H1 (cell line): ENCODE measurements at regions not wholly inside any gene's neighbourhood (a gene's known extent, or its start where the extent isn't known, plus 50 kb on each side); places are given as distances from the start of the nearest gene placed in this dataset.

Experiments
- CTCF ChIA-PET: fragments of 300-600 bp; sonication (Branson Sonifier 250); formaldehyde crosslinking; loops from one replicate; lab custom pipeline; 2021; ENCODE audit not compliant: partially characterized antibody; lab: Charles Lee
- POLR2A ChIA-PET: fragments of 300-600 bp; sonication (Branson Sonifier 250); formaldehyde crosslinking; loops from one replicate; lab custom pipeline; 2021; ENCODE audit warnings: inconsistent platforms; ENCODE audit not compliant: partially characterized antibody; lab: Charles Lee
- DNase-seq, 2 experiments: peaks; one replicate each; pipeline versions ENCODE4 v3.0.0 to v3.0.0-alpha.2; 2010 to 2022; ENCODE audit warnings: low spot score in 2 of 2, low read depth in 1 of 2, mixed read lengths in 1 of 2
- FAIRE-seq: peaks from 2 replicates; lab custom pipeline; 2011; peaks lifted over from hg19 to GRCh38; lab: Jason Lieb, UNC
- H2AFZ ChIP-seq: 2 replicates; pipeline ENCODE4 v1.8.1; 2012; ENCODE audit warnings: low read length, inconsistent platforms
- H2AK5ac ChIP-seq: 2 replicates; pipeline ENCODE4 v1.6.1; 2013; ENCODE audit warnings: low read depth, low read length
- H2BK120ac ChIP-seq: replicated peaks from 2 replicates; pipeline ENCODE3; 2013; ENCODE audit warnings: low read depth, low read length, inconsistent platforms
- H2BK12ac ChIP-seq: 2 replicates; pipeline ENCODE4 v1.6.1; 2013; ENCODE audit warnings: low read depth, low read length
- H2BK15ac ChIP-seq: 2 replicates; pipeline ENCODE4 v1.6.1; 2013; ENCODE audit warnings: low read length
- H2BK20ac ChIP-seq: 2 replicates; pipeline ENCODE4 v1.6.1; 2013; ENCODE audit warnings: low read length
- H2BK5ac ChIP-seq: 2 replicates; pipeline ENCODE4 v1.6.1; 2013; ENCODE audit warnings: low read depth, low read length
- H3K14ac ChIP-seq: 2 replicates; pipeline ENCODE4 v1.6.1; 2013; ENCODE audit warnings: inconsistent platforms; ENCODE audit not compliant: insufficient read length
- H3K18ac ChIP-seq: 2 replicates; pipeline ENCODE4 v1.6.1; 2013; ENCODE audit warnings: low read length; ENCODE audit errors: extremely low read depth
- H3K23ac ChIP-seq: 2 replicates; pipeline ENCODE4 v1.6.1; 2013; ENCODE audit warnings: inconsistent platforms; ENCODE audit not compliant: insufficient read length
- H3K23me2 ChIP-seq: 2 replicates; pipeline ENCODE4 v1.6.1; 2013; ENCODE audit warnings: low read depth, low read length
- H3K27ac ChIP-seq: 2 replicates; pipeline ENCODE4 v1.6.1; 2011; ENCODE audit warnings: low read depth, low read length, inconsistent platforms
- H3K27me3 ChIP-seq, 4 experiments: replicated peaks in 1 of 4; 1 replicate in 1 of 4; 2 replicates in 3 of 4; pipeline versions ENCODE4 v1.6.1 to v1.8.1; 2011 to 2013; ENCODE audit warnings: low read length in 3 of 4, mild to moderate bottlenecking in 3 of 4, inconsistent platforms in 2 of 4, mixed read lengths in 2 of 4, moderate library complexity in 1 of 4; ENCODE audit not compliant: control insufficient read depth in 3 of 4, insufficient read depth in 3 of 4; ENCODE audit errors: extremely low read depth in 1 of 4
- H3K36me3 ChIP-seq, 4 experiments: 2 replicates each; pipeline versions ENCODE4 v1.6.1 to v1.8.1; 2011 to 2013; ENCODE audit warnings: mild to moderate bottlenecking in 4 of 4, low read length in 3 of 4, moderate library complexity in 2 of 4, control low read depth in 1 of 4, inconsistent platforms in 1 of 4; ENCODE audit not compliant: insufficient read depth in 4 of 4, control insufficient read depth in 2 of 4
- H3K4ac ChIP-seq: replicated peaks from 2 replicates; pipeline ENCODE3; 2013; ENCODE audit warnings: low read length, low read depth, mixed read lengths, inconsistent platforms; ENCODE audit not compliant: insufficient read length
- H3K4me1 ChIP-seq, 4 experiments: replicated peaks in 1 of 4; 1 replicate in 1 of 4; 2 replicates in 3 of 4; pipeline versions ENCODE4 v1.6.1 to v1.8.1; 2011 to 2013; ENCODE audit warnings: low read length in 3 of 4, inconsistent platforms in 2 of 4, mixed read lengths in 1 of 4; ENCODE audit not compliant: insufficient read depth in 4 of 4, control insufficient read depth in 3 of 4
- H3K4me2 ChIP-seq, 2 experiments: 2 replicates each; pipeline versions ENCODE4 v1.6.1 to v1.8.1; 2011 to 2013; ENCODE audit warnings: low read depth in 2 of 2, low read length in 2 of 2, control low read depth in 1 of 2, inconsistent platforms in 1 of 2, mild to moderate bottlenecking in 1 of 2; ENCODE audit not compliant: insufficient read depth in 1 of 2
- H3K4me3 ChIP-seq, 4 experiments: fragments of 200-600, 300-600 bp in 1 of 4; sonication (generic), shearing (Covaris generic), sonication (Bioruptor Twin) in 1 of 4; 2 replicates each; pipeline versions ENCODE4 v1.5.1 to v1.8.1; 2011 to 2016; ENCODE audit warnings: low read length in 4 of 4, low read depth in 3 of 4, control low read depth in 2 of 4, inconsistent platforms in 2 of 4, mild to moderate bottlenecking in 2 of 4, mixed read lengths in 1 of 4, moderate library complexity in 1 of 4; ENCODE audit not compliant: insufficient read depth in 2 of 4; ENCODE audit errors: extremely low read depth in 1 of 4
- H3K56ac ChIP-seq: replicated peaks from 2 replicates; pipeline ENCODE3; 2013; ENCODE audit warnings: low read depth, mild to moderate bottlenecking, mixed read lengths, low read length, inconsistent platforms; ENCODE audit not compliant: insufficient read length
- H3K79me1 ChIP-seq: 2 replicates; pipeline ENCODE4 v1.6.1; 2013; ENCODE audit warnings: low read depth, low read length, control low read depth
- H3K79me2 ChIP-seq, 2 experiments: 2 replicates each; pipeline versions ENCODE4 v1.6.1 to v1.8.1; 2012 to 2013; ENCODE audit warnings: low read length in 2 of 2, mild to moderate bottlenecking in 2 of 2, inconsistent platforms in 1 of 2; ENCODE audit not compliant: insufficient read depth in 2 of 2, control insufficient read depth in 1 of 2
- H3K9ac ChIP-seq, 4 experiments: replicated peaks in 1 of 4; 1 replicate in 1 of 4; 2 replicates in 3 of 4; pipeline versions ENCODE4 v1.6.1 to v1.8.1; 2011 to 2013; ENCODE audit warnings: low read depth in 3 of 4, low read length in 3 of 4, control low read depth in 2 of 4, mild to moderate bottlenecking in 2 of 4, moderate library complexity in 2 of 4, inconsistent platforms in 1 of 4; ENCODE audit errors: extremely low read depth in 1 of 4
- H3K9me3 ChIP-seq, 2 experiments: 2 replicates each; pipeline versions ENCODE4 v1.6.1 to v1.8.1; 2012 to 2013; ENCODE audit warnings: mild to moderate bottlenecking in 2 of 2, moderate library complexity in 2 of 2, control low read depth in 1 of 2, inconsistent platforms in 1 of 2, low read depth in 1 of 2, low read length in 1 of 2, mixed read lengths in 1 of 2; ENCODE audit not compliant: insufficient read depth in 2 of 2
- H4K20me1 ChIP-seq, 2 experiments: replicated peaks in 1 of 2; 2 replicates each; pipeline versions ENCODE3 to v1.8.1; 2011 to 2013; ENCODE audit warnings: inconsistent platforms in 2 of 2, low read length in 2 of 2, mild to moderate bottlenecking in 1 of 2; ENCODE audit not compliant: insufficient read depth in 2 of 2, control insufficient read depth in 1 of 2
- H4K5ac ChIP-seq: 2 replicates; pipeline ENCODE4 v1.6.1; 2013; ENCODE audit warnings: low read length, low read depth, mixed read lengths, inconsistent platforms; ENCODE audit not compliant: insufficient read length
- H4K8ac ChIP-seq: 2 replicates; pipeline ENCODE4 v1.8.0; 2013; ENCODE audit warnings: mild to moderate bottlenecking, moderate library complexity, low read length, inconsistent platforms; ENCODE audit not compliant: insufficient read depth; ENCODE audit errors: extremely low read depth
- H4K91ac ChIP-seq: replicated peaks from 2 replicates; pipeline ENCODE3; 2013; ENCODE audit warnings: low read length, mixed read lengths, inconsistent platforms; ENCODE audit not compliant: insufficient read length
- BCL11A ChIP-seq, 2 experiments: IDR thresholded peaks; one replicate each; pipeline ENCODE4 v1.6.1; 2011; ENCODE audit warnings: low read depth in 2 of 2, low read length in 2 of 2, mild to moderate bottlenecking in 2 of 2
- CBX8 ChIP-seq: fragments of 300-800, 300-1000 bp; sonication (generic); IDR thresholded peaks from 2 replicates; pipeline ENCODE4 v1.7.1; 2016; ENCODE audit warnings: low read depth, low read length, borderline replicate concordance
- GTF2F1 ChIP-seq: IDR thresholded peaks from 2 replicates; pipeline ENCODE4 v1.6.1; 2012; ENCODE audit warnings: low read depth, low read length, improper control_type of control experiment, borderline replicate concordance
- HDAC6 ChIP-seq: IDR thresholded peaks from one replicate; pipeline ENCODE4 v1.7.1; 2012; ENCODE audit warnings: low read depth, mild to moderate bottlenecking, inconsistent platforms, low read length, moderate library complexity
- RAD21 ChIP-seq, 2 experiments: IDR thresholded peaks in 1 of 2; conservative IDR thresholded peaks in 1 of 2; 2 replicates each; pipeline ENCODE4 v1.6.1; 2011; ENCODE audit warnings: low read depth in 2 of 2, low read length in 2 of 2, improper control_type of control experiment in 1 of 2, inconsistent platforms in 1 of 2, mild to moderate bottlenecking in 1 of 2, moderate library complexity in 1 of 2
- RBBP5 ChIP-seq: IDR thresholded peaks from 2 replicates; pipeline ENCODE4 v1.7.1; 2012; ENCODE audit warnings: low read depth, mild to moderate bottlenecking, inconsistent platforms, low read length, moderate library complexity, borderline replicate concordance
- SAP30 ChIP-seq: fragments of 300-600 bp; sonication (generic); IDR thresholded peaks from 2 replicates; pipeline ENCODE4 v1.7.1; 2012; ENCODE audit warnings: low read length, moderate library complexity, mild to moderate bottlenecking, inconsistent platforms; ENCODE audit not compliant: insufficient read depth, insufficient replicate concordance
- SP4 ChIP-seq: IDR thresholded peaks from 2 replicates; pipeline ENCODE4 v1.6.1; 2012; ENCODE audit warnings: low read length, inconsistent platforms
- WGBS, 2 experiments: shearing (Covaris generic) in 1 of 2; methylation state at CpG; one replicate each; pipeline versions ENCODE4 v1.1.6 to v1.1.7; 2013 to 2015; ENCODE audit warnings: low lambda C conversion rate in 2 of 2, mixed read lengths in 2 of 2, inconsistent platforms in 1 of 2, low coverage in 1 of 2, missing lambda C conversion rate in 1 of 2; ENCODE audit not compliant: insufficient replicate concordance in 2 of 2, insufficient coverage in 1 of 2, insufficient read length in 1 of 2; ENCODE audit errors: extremely low coverage in 1 of 2, missing lambda C conversion rate in 1 of 2; 5-methylcytosine and 5-hydroxymethylcytosine counted together

DNA sequence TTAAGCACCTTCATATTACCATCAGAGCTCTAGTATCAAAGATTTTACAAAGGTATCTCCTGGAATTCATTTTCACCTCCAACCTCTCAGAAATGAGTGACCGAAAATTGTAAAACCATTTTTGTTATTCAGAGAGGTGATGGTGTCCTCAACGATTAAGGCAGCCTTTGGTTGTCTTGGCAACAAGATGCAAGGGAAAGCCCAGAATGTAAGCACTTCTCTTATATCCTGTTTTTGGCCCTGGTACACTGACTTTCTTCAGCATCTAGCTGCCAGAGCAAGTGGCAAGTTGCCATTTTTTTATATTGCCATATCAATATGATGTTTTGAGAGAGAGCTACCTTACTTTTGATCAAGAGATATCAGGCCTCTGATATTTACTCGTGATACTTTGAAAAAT lies 384.9 kb upstream of the NECTIN3 start:
- Histone ChIP-seq H3K27ac (peak overlapping the region; percentile 72; the same call in 1 of the 2 replicates), H3K4me1 (peaks cover 4 to 24% (median 16%) of the 10 kb centered on the region in 4 experiments; a peak in 5 of 7 replicates), H3K79me1 (no peaks in the 10 kb centered on the region), H3K27me3 (no peaks in the 10 kb centered on the region)
- CTCF ChIA-PET, result no interaction called here
- no peak for TF ChIP-seq HDAC6
- no peak for TF ChIP-seq CBX8
- no peak for TF ChIP-seq SAP30
- no peak for TF ChIP-seq RBBP5
- TF ChIP-seq RAD21 (IDR thresholded peaks at IDR 0.05 in 1 of 2, conservative IDR thresholded peaks at IDR 0.05 in 1 of 2; ENCODE audit: low read depth in 2 of 2, low read length in 2 of 2), result no peak
- TF ChIP-seq BCL11A (IDR thresholded peaks at IDR 0.05; ENCODE audit: low read depth in 2 of 2, low read length in 2 of 2), result no peak
- no peak for TF ChIP-seq SP4
- no peak for TF ChIP-seq GTF2F1
- TF ChIP-seq, all 59 proteins: peak for 0
- H2AFZ ChIP-seq, result no peak overlapping the region
- H4K8ac ChIP-seq, result no peak overlapping the region
- no peak overlapping the region for H4K5ac ChIP-seq
- peak; percentile 48 for FAIRE-seq
- H2BK12ac ChIP-seq, result 0 out of 2 replicates have a peak overlapping the region, but pooled peaks have one; percentile 0
- H3K18ac ChIP-seq, result no peak overlapping the region; the same call in 1 of the 2 replicates
- no peaks in the 10 kb centered on the region for H4K20me1 ChIP-seq
- H4K91ac ChIP-seq, result peak overlapping the region; percentile 46
- peak overlapping the region; percentile 36 for H3K4ac ChIP-seq
- POLR2A ChIA-PET, result interaction anchor here (0.7 to 1.0 kb wide), 2 partner anchors 88 to 190 kb away, joined by 3 read pairs; no protein-coding TSS in a partner anchor
- H3K23ac ChIP-seq, result no peak overlapping the region
- peak overlapping the region; percentile 62; the same call in 1 of the 2 replicates for H2BK20ac ChIP-seq
- H3K9me3 ChIP-seq, result no peaks in the 10 kb centered on the region
- H3K9ac ChIP-seq, result no peak overlapping the region
- H3K4me3 ChIP-seq, result no peak overlapping the region
- 76% methylated on average over 3 of the region's 3 CpGs; no CpG with 5 or more reads in 1 of the 2 experiments for WGBS, 2 experiments
- H3K36me3 ChIP-seq, result no peaks in the 10 kb centered on the region
- H2BK5ac ChIP-seq, result peak overlapping the region; percentile 60; the same call in 1 of the 2 replicates
- no peak overlapping the region for H2BK15ac ChIP-seq
- peak overlapping the region in 1 of 2 experiments; percentile 37; a peak in 1 of 4 replicates for H3K4me2 ChIP-seq
- no peak overlapping the region for H3K14ac ChIP-seq
- H3K56ac ChIP-seq, result no peak overlapping the region
- no peak overlapping the region for H2AK5ac ChIP-seq
- H2BK120ac ChIP-seq, result peak overlapping the region; percentile 34
- DNase-seq, result no peak
- H3K23me2 ChIP-seq, result no peaks in the 10 kb centered on the region
- no peaks in the 10 kb centered on the region for H3K79me2 ChIP-seq
